ENCODE measurements at regions not wholly inside any gene's neighbourhood (a gene's known extent, or its start where the extent isn't known, plus 50 kb on each side); places are given as distances from the start of the nearest gene placed in this dataset.

- H3K9ac ChIP-seq (ENCODE audit: low read depth, low read length) = no peak overlapping the region
- no peak overlapping the region for H3K18ac ChIP-seq (ENCODE audit: low read depth, low read length)
- H2BK5ac ChIP-seq (ENCODE audit: low read depth, low read length, poor library complexity, severe bottlenecking) = no peak overlapping the region
- no peak overlapping the region for H2AK9ac ChIP-seq (replicated peaks; ENCODE audit: low read depth, low read length, poor library complexity)
- intact Hi-C loops (cut with micrococcal nuclease) (no loop called here), dilution Hi-C loops (cut with HindIII; ENCODE audit: low sequenced_read_pairs, unreplicated experiment) (no loop called here), in situ Hi-C loops (cut with MboI; ENCODE audit: low sequenced_read_pairs) (no loop called here)
- ATAC-seq (ENCODE audit: low read depth) = no peak
- H2BK15ac ChIP-seq (ENCODE audit: low read depth, low read length) = no peak overlapping the region
- H3K14ac ChIP-seq (replicated peaks; ENCODE audit: low read depth, low read length) = no peak overlapping the region
- no peak for DNase-seq
- no peak overlapping the region for H3K4ac ChIP-seq (ENCODE audit: low read depth, low read length)
- H3K9me1 ChIP-seq (ENCODE audit: insufficient read depth, low read length) = no peaks in the 10 kb centered on the region
- no peaks in the 10 kb centered on the region for H3K4me1 ChIP-seq (ENCODE audit: control insufficient read depth, insufficient read depth, low read length)
- no peak overlapping the region for H3K27ac ChIP-seq (ENCODE audit: insufficient read depth, low read length)
- no peak overlapping the region for H2AFZ ChIP-seq (replicated peaks; ENCODE audit: low read length, poor library complexity)
- no peak overlapping the region for H2AK5ac ChIP-seq (ENCODE audit: low read depth, low read length)
- TF ChIP-seq CEBPB (IDR thresholded peaks at IDR 0.05; ENCODE audit: low read depth, low read length) = no peak
- no peak for TF ChIP-seq MXI1 (IDR thresholded peaks at IDR 0.05; ENCODE audit: borderline replicate concordance, low read depth, low read length)
- no peak for TF ChIP-seq RAD21 (IDR thresholded peaks at IDR 0.05; ENCODE audit: low read length)
- no peak for TF ChIP-seq CHD1 (IDR thresholded peaks at IDR 0.05; ENCODE audit: low read depth, low read length)
- TF ChIP-seq FOS (IDR thresholded peaks at IDR 0.05; ENCODE audit: low read depth, low read length) = no peak
- no peak for TF ChIP-seq CTCF (conservative IDR thresholded peaks at IDR 0.05; ENCODE audit: low read depth, low read length)
- TF ChIP-seq RCOR1 (IDR thresholded peaks at IDR 0.05; ENCODE audit: insufficient replicate concordance, low read length) = no peak
- no peak for TF ChIP-seq MAFK (IDR thresholded peaks at IDR 0.05; ENCODE audit: low read depth, low read length)
- no peak for TF ChIP-seq ELK1 (IDR thresholded peaks at IDR 0.05; ENCODE audit: borderline replicate concordance, low read depth, low read length)
- TF ChIP-seq MAZ (IDR thresholded peaks at IDR 0.05; ENCODE audit: borderline replicate concordance, low read depth, low read length) = no peak
- no peak for TF ChIP-seq NFE2L2 (IDR thresholded peaks at IDR 0.05; ENCODE audit: low read depth, low read length)
- no peak for TF ChIP-seq POLR2A (IDR thresholded peaks at IDR 0.05; ENCODE audit: low read depth, low read length)
- no peak for TF ChIP-seq BHLHE40 (IDR thresholded peaks at IDR 0.05; ENCODE audit: low read depth, low read length)
- no peak for TF ChIP-seq RFX5 (IDR thresholded peaks at IDR 0.05; ENCODE audit: low read depth, low read length)
- no peak for TF ChIP-seq SMC3 (IDR thresholded peaks at IDR 0.05; ENCODE audit: low read depth, low read length)
- TF ChIP-seq USF2 (IDR thresholded peaks at IDR 0.05; ENCODE audit: low read depth, low read length) = no peak
- H2BK20ac ChIP-seq (ENCODE audit: low read depth, low read length) = no peak overlapping the region
- CTCF ChIA-PET = no interaction called here
- H3K9me3 ChIP-seq (ENCODE audit: control insufficient read depth, insufficient read depth, low read length) = no peaks in the 10 kb centered on the region; the same call in 1 of the 2 replicates
- no peak overlapping the region for H4K91ac ChIP-seq (ENCODE audit: insufficient read depth, low read depth, low read length)
- no peak overlapping the region for H4K5ac ChIP-seq (ENCODE audit: low read depth, low read length)
- no peak overlapping the region for H3K4me2 ChIP-seq (ENCODE audit: low read depth, low read length)
- H3K27me3 ChIP-seq (ENCODE audit: control insufficient read depth, insufficient read depth, low read length) = no peaks in the 10 kb centered on the region
- no peaks in the 10 kb centered on the region for H3K36me3 ChIP-seq (ENCODE audit: control insufficient read depth, insufficient read depth, low read length)
- no peak overlapping the region for H3K56ac ChIP-seq (ENCODE audit: extremely low read depth, insufficient read depth, low read length)
- POLR2A ChIA-PET (ENCODE audit: unreplicated experiment) = no interaction called here
- H4K8ac ChIP-seq (ENCODE audit: low read depth in 2 of 2, low read length in 2 of 2) = no peak overlapping the region
- H3K23ac ChIP-seq (ENCODE audit: low read depth, low read length) = no peak overlapping the region
- no peak overlapping the region for H3K4me3 ChIP-seq (ENCODE audit: insufficient read depth, low read depth, low read length)
- no peak overlapping the region for H2BK120ac ChIP-seq (ENCODE audit: low read depth, low read length)
- no TSS peak for BruUV-seq (replicated peaks)
- no peaks in the 10 kb centered on the region for H4K20me1 ChIP-seq (ENCODE audit: insufficient read depth, low read length)
- no peaks in the 10 kb centered on the region for H3K79me1 ChIP-seq (ENCODE audit: low read depth in 1 of 2, low read length in 2 of 2)
Observed at GRCh38 chr11:92053216-92053615, 171.4 kb upstream of the FAT3 start.

All from IMR-90 (cell line).